ENCODE measurements at regions not wholly inside any gene's neighbourhood (a gene's known extent, or its start where the extent isn't known, plus 50 kb on each side); places are given as distances from the start of the nearest gene placed in this dataset.

- no peak overlapping the region for H3K27ac ChIP-seq (ENCODE audit: insufficient read depth, low read depth, low read length)
- intact Hi-C loops (cut with micrococcal nuclease) (no loop called here), dilution Hi-C loops (cut with MboI; ENCODE audit: extremely low pct_ligation_motif_present, low sequenced_read_pairs) (no loop called here)
- H3K4me1 ChIP-seq (ENCODE audit: control insufficient read depth, extremely low read depth, insufficient read depth, low read length): peaks cover 11% of the 10 kb centered on the region
- BruUV-seq (replicated peaks): no TSS peak
- H3K36me3 ChIP-seq (ENCODE audit: control insufficient read depth in 2 of 2, extremely low read depth in 1 of 2, insufficient read depth in 2 of 2, low read length in 2 of 2): no peaks in the 10 kb centered on the region
- H3K9me1 ChIP-seq (replicated peaks; ENCODE audit: control insufficient read depth, extremely low read depth, insufficient read depth, low read length): no peaks in the 10 kb centered on the region
- H3K4me3 ChIP-seq (replicated peaks in 1 of 3; ENCODE audit: insufficient read depth in 1 of 3, low read depth in 1 of 3, low read length in 3 of 3): no peak overlapping the region
- ChIA-PET POLR2A (no interaction called here), CTCF (no interaction called here)
- no peak overlapping the region for H3K4me2 ChIP-seq (ENCODE audit: insufficient read depth, low read length)
- no peaks in the 10 kb centered on the region for H4K20me1 ChIP-seq (replicated peaks; ENCODE audit: control insufficient read depth, extremely low read depth, insufficient read depth, low read length)
- H3K9ac ChIP-seq (replicated peaks; ENCODE audit: extremely low read depth, insufficient read depth, low read length): no peak overlapping the region
- H3K79me2 ChIP-seq (ENCODE audit: control insufficient read depth, insufficient read depth, low read length): no peaks in the 10 kb centered on the region
- no peak for DNase-seq (ENCODE audit: low read depth, low spot score)
- H3K9me3 ChIP-seq (replicated peaks; ENCODE audit: control insufficient read depth, insufficient read depth, low read length): no peaks in the 10 kb centered on the region
- no peak overlapping the region for H2AFZ ChIP-seq (ENCODE audit: low read depth, low read length)
- peaks cover 0 to 1% of the 10 kb centered on the region in 2 experiments for H3K27me3 ChIP-seq (ENCODE audit: control insufficient read depth in 2 of 2, insufficient read depth in 2 of 2, low read length in 2 of 2)
- FAIRE-seq: no peak
- TF ChIP-seq FOS (IDR thresholded peaks at IDR 0.05; ENCODE audit: borderline replicate concordance, insufficient read depth, low read length) (no peak), EZH2 (IDR thresholded peaks at IDR 0.05; ENCODE audit: borderline replicate concordance, low read depth, low read length, severe bottlenecking) (no peak), GATA2 (IDR thresholded peaks at IDR 0.05; ENCODE audit: insufficient read depth, insufficient read length, low read depth, low read length) (no peak), CTCF (IDR thresholded peaks at IDR 0.05; ENCODE audit: extremely low read depth in 1 of 2, insufficient read depth in 1 of 2, low read depth in 1 of 2, low read length in 2 of 2) (no peak), JUN (IDR thresholded peaks at IDR 0.05; ENCODE audit: borderline replicate concordance, insufficient read depth, insufficient read length, low read depth) (no peak), MAX (IDR thresholded peaks at IDR 0.05; ENCODE audit: insufficient read depth, insufficient read length) (no peak), MYC (IDR thresholded peaks at IDR 0.05; ENCODE audit: low read depth, low read length) (no peak), POLR2A (IDR thresholded peaks at IDR 0.05; ENCODE audit: low read depth, low read length) (no peak), POLR2AphosphoS5 (IDR thresholded peaks at IDR 0.05; ENCODE audit: insufficient read depth, low read depth, low read length) (no peak)
These were observed 98.4 kb upstream of the FOXF1 start for GRCh38 chr16:86411897-86412296.

Data from endothelial cell of umbilical vein (primary cell).